Keratinocyte (primary cell): ENCODE measurements at regions not wholly inside any gene's neighbourhood (a gene's known extent, or its start where the extent isn't known, plus 50 kb on each side); places are given as distances from the start of the nearest gene placed in this dataset.

ENCODE experiments used
- DNase-seq: peaks from one replicate; pipeline ENCODE4 v3.0.0-alpha.2; 2011; ENCODE audit warnings: low read depth, missing footprints, low spot score
- FAIRE-seq: peaks from 2 replicates; lab custom pipeline; 2011; peaks lifted over from hg19 to GRCh38; lab: Jason Lieb, UNC
- H2AFZ ChIP-seq: 2 replicates; pipeline ENCODE4 v1.6.0; 2012; ENCODE audit warnings: low read length, control low read depth, inconsistent platforms; ENCODE audit not compliant: control insufficient read depth
- H3K27ac ChIP-seq: 2 replicates; pipeline ENCODE4 v1.5.1; 2011; ENCODE audit warnings: low read length; ENCODE audit not compliant: control insufficient read depth, insufficient read depth
- H3K27me3 ChIP-seq: 3 replicates; pipeline ENCODE4 v1.6.0; 2011; ENCODE audit warnings: low read length; ENCODE audit not compliant: control insufficient read depth, insufficient read depth; ENCODE audit errors: extremely low read depth
- H3K36me3 ChIP-seq, 2 experiments: 2 replicates in 1 of 2; 3 replicates in 1 of 2; pipeline ENCODE4 v1.5.1; 2011; ENCODE audit warnings: low read length in 2 of 2, mild to moderate bottlenecking in 1 of 2; ENCODE audit not compliant: control insufficient read depth in 2 of 2, insufficient read depth in 2 of 2; ENCODE audit errors: extremely low read depth in 1 of 2
- H3K4me1 ChIP-seq: 3 replicates; pipeline ENCODE4 v1.5.1; 2011; ENCODE audit warnings: low read length; ENCODE audit not compliant: control insufficient read depth, insufficient read depth; ENCODE audit errors: extremely low read depth
- H3K4me2 ChIP-seq: 3 replicates; pipeline ENCODE4 v1.6.0; 2011; ENCODE audit warnings: low read depth, low read length; ENCODE audit not compliant: control insufficient read depth, insufficient read depth; ENCODE audit errors: extremely low read depth
- H3K4me3 ChIP-seq, 3 experiments: fragments of 200-600 bp in 1 of 3; sonication (generic) in 1 of 3; 2 replicates in 2 of 3; 3 replicates in 1 of 3; pipeline ENCODE4 v1.5.1; 2011 to 2016; ENCODE audit warnings: low read length in 3 of 3, mild to moderate bottlenecking in 3 of 3, control low read depth in 2 of 3, inconsistent platforms in 1 of 3, low read depth in 1 of 3, mixed read lengths in 1 of 3, mixed run types in 1 of 3, moderate library complexity in 1 of 3; ENCODE audit not compliant: control insufficient read depth in 2 of 3, insufficient read depth in 2 of 3; ENCODE audit errors: extremely low read depth in 1 of 3
- H3K79me2 ChIP-seq: 2 replicates; pipeline ENCODE4 v1.6.0; 2012; ENCODE audit warnings: low read length; ENCODE audit not compliant: control insufficient read depth, insufficient read depth
- H3K9ac ChIP-seq: 3 replicates; pipeline ENCODE4 v1.6.0; 2011; ENCODE audit warnings: low read length; ENCODE audit not compliant: control insufficient read depth, insufficient read depth; ENCODE audit errors: extremely low read depth
- H3K9me1 ChIP-seq: 3 replicates; pipeline ENCODE4 v1.6.0; 2011; ENCODE audit warnings: low read length; ENCODE audit not compliant: control insufficient read depth, insufficient read depth; ENCODE audit errors: extremely low read depth
- H3K9me3 ChIP-seq: 2 replicates; pipeline ENCODE4 v1.5.1; 2012; ENCODE audit warnings: low read depth, low read length; ENCODE audit not compliant: control insufficient read depth
- H4K20me1 ChIP-seq: 3 replicates; pipeline ENCODE4 v1.6.0; 2011; ENCODE audit warnings: low read length; ENCODE audit not compliant: control insufficient read depth, insufficient read depth; ENCODE audit errors: extremely low read depth
- CTCF ChIP-seq, 3 experiments: IDR thresholded peaks in 1 of 3; conservative IDR thresholded peaks in 1 of 3; optimal IDR thresholded peaks in 1 of 3; 2 replicates in 2 of 3; 3 replicates in 1 of 3; pipeline versions ENCODE3 to v1.5.1; 2011; ENCODE audit warnings: low read length in 3 of 3, mild to moderate bottlenecking in 3 of 3, moderate library complexity in 2 of 3, control low read depth in 1 of 3, inconsistent platforms in 1 of 3; ENCODE audit not compliant: insufficient read depth in 2 of 3; ENCODE audit errors: extremely low read depth in 1 of 3
- EZH2 ChIP-seq: IDR thresholded peaks from one replicate; pipeline ENCODE4 v1.6.1; 2012; ENCODE audit warnings: inconsistent platforms, mild to moderate bottlenecking, low read length, moderate library complexity
- dilution Hi-C: fragments of 300-500 bp; cut with MboI; formaldehyde crosslinking; loops from one replicate; pipeline ENCODE4 v1.7.0; 2020; ENCODE audit warnings: low sequenced_read_pairs; ENCODE audit not compliant: extremely low pct_ligation_motif_present

- Histone ChIP-seq H3K36me3 (peaks cover 0 to 2% of the 10 kb centered on the region in 2 experiments), H3K27me3 (no peaks in the 10 kb centered on the region), H3K9ac (no peak overlapping the region), H3K79me2 (no peaks in the 10 kb centered on the region), H3K4me2 (no peak overlapping the region), H3K9me1 (no peaks in the 10 kb centered on the region), H3K27ac (no peak overlapping the region), H3K9me3 (no peaks in the 10 kb centered on the region), H3K4me3 (no peak overlapping the region), H3K4me1 (no peaks in the 10 kb centered on the region), H2AFZ (no peak overlapping the region), H4K20me1 (no peaks in the 10 kb centered on the region)
- dilution Hi-C loops = no loop called here
- TF ChIP-seq CTCF (optimal IDR thresholded peaks at IDR 0.05 in 1 of 3, IDR thresholded peaks at IDR 0.05 in 1 of 3, conservative IDR thresholded peaks at IDR 0.05 in 1 of 3; ENCODE audit: extremely low read depth in 1 of 3, insufficient read depth in 2 of 3, low read length in 3 of 3) (no peak), EZH2 (no peak)
- DNase-seq = no peak
- FAIRE-seq = no peak
Measured at GRCh38 chr4:122232633-122233032, 80.5 kb downstream of the BLTP1 start.

DNA sequence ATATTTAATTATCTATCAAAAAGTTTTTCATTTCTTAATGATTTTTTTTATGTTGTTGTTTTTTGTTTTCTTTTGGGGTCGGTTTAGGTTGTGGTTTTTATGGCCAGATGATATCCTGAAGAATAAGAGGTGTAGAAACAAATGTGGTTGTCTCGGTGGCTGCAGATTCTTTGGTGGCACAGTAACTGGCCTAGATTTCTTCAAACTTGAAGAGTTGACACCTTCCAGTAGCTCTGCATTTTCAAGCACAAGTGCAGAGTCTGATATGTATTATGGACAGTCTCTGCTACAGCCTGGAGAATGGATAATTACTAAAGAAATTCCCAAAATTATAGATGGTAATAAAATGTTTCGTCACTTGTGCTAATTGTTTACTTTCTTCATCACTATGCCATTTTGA lies 82.6 kb downstream of the BLTP1 start:
- Histone ChIP-seq H3K27me3 (no peaks in the 10 kb centered on the region), H3K9me1 (no peaks in the 10 kb centered on the region), H3K27ac (no peak overlapping the region), H3K9ac (no peak overlapping the region), H3K4me1 (no peaks in the 10 kb centered on the region), H3K79me2 (no peaks in the 10 kb centered on the region), H3K9me3 (no peaks in the 10 kb centered on the region), H3K4me3 (no peak overlapping the region), H4K20me1 (no peaks in the 10 kb centered on the region), H3K4me2 (no peak overlapping the region), H3K36me3 (peaks cover 0 to 4% of the 10 kb centered on the region in 2 experiments), H2AFZ (no peak overlapping the region)
- TF ChIP-seq EZH2 = no peak
- TF ChIP-seq CTCF (optimal IDR thresholded peaks at IDR 0.05 in 1 of 3, IDR thresholded peaks at IDR 0.05 in 1 of 3, conservative IDR thresholded peaks at IDR 0.05 in 1 of 3; ENCODE audit: extremely low read depth in 1 of 3, insufficient read depth in 2 of 3, low read length in 3 of 3) = no peak
- FAIRE-seq (no peak), DNase-seq (no peak)
- dilution Hi-C loops = no loop called here
